NCI-H2107 treated with DMSO at 0.1 percent for 48 hours (cell line): ENCODE measurements at regions not wholly inside any gene's neighbourhood (a gene's known extent, or its start where the extent isn't known, plus 50 kb on each side); places are given as distances from the start of the nearest gene placed in this dataset.
"Not testable (repeated sequence)": the region's sequence is repeated elsewhere in the genome, so short reads cannot be mapped to it uniquely, and the experiment has no call there.

ENCODE experiments used
- DNase-seq: peaks from one replicate; lab custom pipeline; 2025; ENCODE audit not compliant: unreplicated experiment; lab: John Stamatoyannopoulos, UW

DNA sequence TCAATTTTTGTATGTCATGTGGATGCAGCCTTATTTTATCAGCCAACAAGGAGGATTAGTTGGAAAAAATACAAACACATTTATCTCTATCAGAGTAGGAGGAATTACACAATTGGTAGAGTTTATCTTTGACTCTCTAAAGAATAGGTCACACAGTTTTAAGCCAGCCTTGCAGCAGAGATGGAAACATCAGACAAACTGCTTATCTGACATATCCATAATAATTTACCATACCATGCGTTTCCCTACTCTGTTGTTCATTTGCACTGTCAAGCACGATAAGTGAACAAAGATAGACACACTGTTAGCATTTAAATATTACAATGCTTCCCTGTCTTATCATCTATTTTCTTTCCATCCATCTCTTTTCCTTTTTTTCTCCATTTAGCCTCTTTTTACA is 283.7 kb upstream of the SMIM30 start:
- DNase-seq = no peak

DNA sequence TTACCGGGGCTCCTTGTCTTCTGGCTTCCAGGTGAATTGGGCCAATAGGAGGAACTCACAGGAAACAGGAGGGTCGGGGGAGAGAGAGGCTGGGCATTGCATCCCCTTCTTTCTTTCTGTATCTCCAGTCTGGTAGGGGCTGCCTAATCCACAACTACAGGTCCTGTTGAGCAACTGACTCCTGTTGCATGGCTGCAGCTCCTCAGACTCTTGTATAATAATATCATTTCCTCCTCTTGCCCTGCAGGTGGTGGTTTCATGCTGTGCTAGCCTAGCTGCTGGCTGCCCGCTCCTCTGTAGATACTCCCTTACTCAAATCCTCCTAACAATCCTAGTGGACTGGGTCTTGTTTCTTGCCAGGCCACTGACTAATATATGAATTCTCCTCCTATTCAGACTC is 276.5 kb upstream of the SMIM30 start:
- DNase-seq = no peak

DNA sequence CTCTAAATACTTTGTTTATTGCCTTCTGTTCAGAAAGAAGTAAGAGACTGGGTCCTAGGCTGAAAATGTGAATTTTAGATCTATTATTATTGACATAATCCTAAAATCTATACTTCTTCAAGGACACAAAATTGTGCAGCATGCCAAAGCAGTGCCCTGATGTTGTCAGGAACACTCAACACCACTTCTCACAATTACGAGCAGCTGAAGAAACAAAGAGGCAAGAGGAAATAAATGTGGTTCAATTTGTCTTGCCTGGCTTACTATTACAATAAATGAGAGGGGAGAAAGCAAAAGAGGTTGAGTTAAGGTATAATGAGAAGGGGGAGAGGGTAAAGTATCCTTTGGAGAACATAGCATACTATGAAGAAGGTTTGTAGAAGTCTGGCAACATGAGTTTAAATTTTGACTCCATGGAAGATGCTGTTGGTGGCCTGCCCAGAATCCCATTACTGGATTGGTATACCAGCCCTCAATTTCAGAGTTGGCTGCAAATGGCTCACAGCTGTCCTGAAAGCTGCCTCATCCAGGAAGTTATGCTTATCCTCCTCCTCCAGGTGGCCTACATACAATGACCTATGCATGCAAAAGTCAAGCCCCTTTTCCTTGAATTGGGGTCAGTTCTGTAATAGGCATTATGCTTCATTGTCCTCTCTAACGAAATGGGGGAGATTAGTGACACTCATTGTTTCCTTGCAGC is 274.6 kb upstream of the SMIM30 start:
- DNase-seq = no peak

DNA sequence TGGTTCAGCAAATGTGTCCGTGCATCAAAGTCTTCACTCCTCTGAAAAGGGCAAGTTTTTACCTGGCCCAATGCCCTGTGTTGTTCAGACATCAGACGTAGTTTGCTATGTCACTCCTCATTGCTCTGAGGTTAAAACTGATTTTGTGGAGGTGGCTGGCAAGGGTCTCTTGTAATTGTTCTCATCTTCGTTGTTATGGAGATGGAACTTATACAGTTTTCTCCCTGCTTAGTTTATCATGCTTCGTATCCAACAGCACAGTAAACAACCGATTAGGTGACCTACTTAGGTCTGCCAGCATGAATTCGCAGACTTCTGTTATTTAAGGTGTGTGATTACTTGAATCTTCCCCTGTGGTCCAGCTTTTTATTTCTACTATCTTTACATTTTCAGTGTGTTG is 274.1 kb upstream of the SMIM30 start:
- no peak for DNase-seq

DNA sequence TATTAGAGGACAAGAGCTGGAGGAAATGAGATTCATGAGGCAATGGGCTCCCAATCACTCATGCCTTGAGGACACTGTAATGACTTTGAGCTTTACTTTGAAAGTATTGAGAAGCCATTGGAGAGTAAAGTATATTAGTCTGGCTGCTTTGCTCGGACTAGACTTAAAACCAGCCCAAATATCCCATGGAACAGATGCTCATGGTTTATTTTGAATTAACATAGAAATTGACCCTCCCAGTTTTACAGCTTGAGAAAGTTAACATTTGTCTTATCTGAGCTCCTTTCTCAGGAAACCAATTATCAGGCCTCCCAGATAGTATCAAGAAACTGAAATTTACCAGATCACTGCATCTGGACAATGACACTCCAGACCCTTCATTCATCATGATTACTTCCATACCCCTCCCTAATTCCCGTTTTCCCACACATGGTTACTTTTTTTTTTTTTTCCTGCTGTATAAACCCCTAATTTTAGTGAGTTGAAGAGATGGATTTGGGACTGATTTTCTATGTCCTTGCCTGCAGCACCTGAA is 270.8 kb upstream of the SMIM30 start:
- DNase-seq = no peak

DNA sequence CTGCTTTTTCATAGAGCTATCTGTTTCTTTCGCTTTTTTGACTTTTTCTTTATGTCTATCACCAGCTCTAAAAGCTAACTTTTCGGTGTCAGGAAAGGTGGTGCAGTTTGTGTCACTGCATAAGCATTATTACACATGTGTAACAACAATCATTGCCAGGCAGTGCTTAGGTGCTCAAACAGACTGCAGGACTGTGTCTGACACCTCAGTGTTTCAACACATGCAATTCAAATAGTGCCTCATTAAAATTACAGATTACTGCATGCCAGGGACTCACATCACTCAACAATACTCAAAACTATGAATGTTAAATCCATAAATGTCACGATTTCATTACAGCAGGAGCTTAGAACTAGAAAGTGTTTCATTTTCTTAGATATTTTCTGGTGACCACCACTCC is 265.3 kb upstream of the SMIM30 start:
- no peak for DNase-seq

DNA sequence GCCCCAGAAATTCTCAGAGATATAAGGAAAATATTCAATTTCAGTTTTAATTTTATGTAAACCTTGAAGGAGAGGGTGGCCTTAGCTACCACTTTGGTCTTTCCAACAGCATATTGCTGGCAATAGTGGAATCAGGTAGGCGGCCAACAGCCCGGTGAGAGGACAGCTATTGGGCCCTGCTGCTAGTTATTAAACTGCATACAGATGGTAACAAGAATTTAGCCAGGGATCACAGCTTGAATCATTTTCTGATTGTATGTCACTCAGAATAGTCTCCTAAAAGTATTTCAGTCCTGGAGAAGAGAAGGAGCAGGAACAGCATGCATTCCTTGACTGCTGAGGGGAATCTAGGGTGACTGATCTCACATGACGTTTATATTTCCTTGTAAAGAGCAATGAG is 261.4 kb upstream of the SMIM30 start:
- DNase-seq = no peak

DNA sequence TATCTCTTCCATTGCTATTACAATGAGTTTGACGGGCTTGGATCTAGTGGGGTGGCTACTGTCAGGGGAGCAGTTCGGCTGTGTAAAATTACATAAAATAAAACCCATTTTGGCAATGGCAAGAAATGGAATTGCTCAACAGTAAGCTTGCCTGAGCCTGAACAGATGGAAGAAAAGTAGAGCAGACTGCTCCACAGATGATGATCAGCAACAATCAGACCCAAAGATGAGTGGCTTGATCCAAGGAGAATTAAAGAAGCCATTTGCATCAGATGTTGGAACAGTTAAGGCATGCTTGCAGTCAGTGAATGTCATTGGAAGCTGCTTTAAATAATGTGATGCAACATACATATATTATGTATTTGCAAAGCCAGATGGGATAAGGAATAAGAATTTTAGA is 256.6 kb upstream of the SMIM30 start:
- no peak for DNase-seq

DNA sequence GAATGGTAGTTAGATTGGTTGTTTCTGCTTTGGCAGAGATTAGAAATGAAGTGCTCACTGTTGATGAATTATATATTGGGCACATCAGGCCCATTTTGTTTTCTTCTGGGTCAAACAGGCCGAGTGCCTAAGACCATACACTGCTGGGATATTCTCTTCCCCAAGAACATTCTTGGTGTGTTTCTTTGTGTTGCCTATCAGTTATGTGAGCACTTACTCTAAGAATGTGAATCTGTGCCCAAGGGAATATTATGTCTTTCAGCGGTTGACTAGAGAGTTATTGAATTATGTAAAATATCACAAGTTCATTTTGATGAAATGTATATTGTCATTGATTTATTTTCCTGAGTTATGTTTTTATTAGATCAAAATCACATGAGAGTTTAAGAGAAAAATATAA is 255.5 kb upstream of the SMIM30 start:
- DNase-seq = no peak

DNA sequence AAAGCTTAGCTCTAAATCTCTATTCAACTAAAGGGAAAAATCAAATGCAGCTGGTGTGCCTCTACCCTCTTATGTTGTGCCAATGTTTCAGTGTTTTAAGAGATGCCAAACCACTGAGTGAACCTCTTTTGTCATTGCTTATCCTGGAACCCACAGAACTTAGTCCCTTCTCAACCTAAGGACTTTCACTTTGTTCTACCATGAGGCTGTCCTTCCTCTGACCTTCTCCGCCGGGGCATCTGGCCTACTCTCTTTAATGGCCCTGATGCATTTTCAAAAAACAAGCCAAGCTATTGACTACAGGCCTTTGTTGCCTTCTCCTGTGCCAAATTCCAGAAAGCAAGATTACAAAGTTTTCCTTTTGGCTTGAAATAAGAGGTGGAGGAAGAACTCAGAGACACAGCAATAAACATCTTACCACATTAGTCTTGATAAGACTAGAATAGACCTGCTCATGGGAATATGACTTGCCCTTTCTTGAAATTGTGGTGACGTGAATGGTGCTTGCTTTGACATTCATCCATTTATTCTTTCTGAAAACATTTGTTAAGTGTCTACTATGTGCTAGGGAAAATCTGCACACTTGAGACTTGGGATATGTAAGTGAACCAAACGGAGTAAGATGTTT is 253.2 kb upstream of the SMIM30 start:
- no peak for DNase-seq

DNA sequence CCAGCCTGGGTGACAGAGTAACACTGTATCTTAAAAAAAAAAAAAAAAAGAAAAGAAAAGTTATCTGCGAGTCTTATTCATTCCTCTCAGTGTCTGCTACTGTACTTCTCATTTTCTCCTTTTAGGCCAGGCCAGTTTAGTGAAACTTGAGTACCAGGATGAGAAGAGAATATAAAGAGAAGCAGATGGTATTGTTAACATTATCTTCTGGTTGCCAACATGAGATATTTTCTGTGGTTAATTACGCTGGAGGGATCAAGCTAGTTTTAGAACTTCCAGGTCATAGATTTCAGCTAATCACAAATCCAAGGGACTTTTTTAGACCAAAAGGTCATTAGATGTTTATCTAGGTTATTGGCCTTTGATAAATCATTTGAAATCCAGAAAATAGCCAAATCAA is 252.6 kb upstream of the SMIM30 start:
- DNase-seq = no peak

DNA sequence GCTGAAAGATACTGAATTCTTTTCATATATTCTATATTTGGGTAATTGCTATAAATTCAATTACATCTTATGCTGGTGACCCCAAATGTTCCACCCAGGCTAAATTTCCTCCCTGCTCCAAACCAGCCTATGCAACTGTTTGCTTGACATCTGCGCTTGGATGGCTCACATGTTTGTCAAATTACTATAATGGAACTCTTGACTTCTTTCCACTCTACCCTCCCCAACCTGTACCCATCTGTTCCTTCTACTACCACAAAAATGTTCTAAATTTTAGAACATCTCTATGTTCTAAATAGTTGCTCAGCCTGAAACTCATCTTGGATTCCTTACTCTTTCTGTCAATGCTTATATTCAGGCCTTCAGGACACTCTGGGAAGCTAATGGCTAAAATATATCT is 249.9 kb upstream of the SMIM30 start:
- DNase-seq = no peak

DNA sequence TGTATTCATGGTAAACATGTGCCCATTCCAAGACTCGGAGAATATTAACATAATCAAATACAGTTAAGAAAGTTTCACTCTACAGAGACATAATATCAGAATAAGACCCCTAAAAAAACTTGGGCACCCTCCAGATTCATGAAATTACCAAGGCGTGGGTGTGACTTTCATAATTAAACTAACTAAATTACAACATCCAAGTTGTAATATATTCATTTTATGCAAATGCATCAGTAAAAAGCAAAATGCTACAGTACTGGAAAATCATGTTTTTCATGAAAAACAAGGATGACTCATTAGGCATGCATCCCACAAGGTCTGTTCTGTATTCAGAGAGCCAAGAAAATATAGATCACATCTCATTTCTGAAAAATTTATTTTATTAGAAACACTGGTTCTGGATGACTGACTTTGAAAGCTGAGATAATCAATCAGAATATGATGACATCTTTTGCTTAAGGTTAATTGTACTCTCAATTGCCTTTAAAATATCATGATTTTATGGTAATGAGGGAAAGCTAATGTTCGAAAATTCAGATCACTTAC is 248.8 kb upstream of the SMIM30 start:
- no peak for DNase-seq

DNA sequence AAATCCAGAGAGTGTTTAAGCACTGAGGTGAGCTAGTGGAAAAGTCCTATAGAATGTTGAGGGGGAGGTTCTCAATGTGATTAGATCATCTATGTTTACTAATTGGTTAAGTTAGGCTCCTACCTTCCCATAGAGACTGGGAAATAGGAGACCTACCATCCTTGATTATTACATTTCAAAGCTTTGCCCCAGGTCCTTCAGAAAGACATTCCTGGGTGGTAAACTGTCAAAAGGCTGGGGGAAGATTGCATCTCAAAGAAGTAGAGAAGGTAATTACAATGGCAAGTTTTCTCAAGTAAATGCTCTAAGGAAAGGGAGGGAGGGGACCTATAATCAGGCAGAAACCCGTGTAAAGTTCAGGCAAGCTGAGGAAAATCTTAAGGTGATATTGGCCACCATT is 247.8 kb upstream of the SMIM30 start:
- no peak for DNase-seq

DNA sequence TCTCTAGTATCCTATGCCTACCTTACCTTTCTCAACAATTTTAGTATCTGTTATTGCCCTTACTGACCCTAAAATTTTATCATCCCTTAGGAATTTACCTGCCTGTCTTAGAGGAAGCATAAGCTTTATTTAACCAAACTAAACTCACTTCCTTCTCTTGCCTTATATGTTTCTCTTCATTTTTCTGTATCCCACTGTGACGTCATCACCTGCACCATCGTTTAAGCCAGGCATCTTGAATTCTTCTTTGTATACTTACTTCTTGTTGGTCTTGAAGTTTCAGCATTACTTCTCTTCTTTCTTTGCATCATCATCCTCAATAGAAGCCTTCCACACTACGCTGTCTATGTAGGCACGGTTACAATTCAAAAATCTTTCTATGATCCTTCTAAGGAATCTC is 231.0 kb upstream of the SMIM30 start:
- no peak for DNase-seq

DNA sequence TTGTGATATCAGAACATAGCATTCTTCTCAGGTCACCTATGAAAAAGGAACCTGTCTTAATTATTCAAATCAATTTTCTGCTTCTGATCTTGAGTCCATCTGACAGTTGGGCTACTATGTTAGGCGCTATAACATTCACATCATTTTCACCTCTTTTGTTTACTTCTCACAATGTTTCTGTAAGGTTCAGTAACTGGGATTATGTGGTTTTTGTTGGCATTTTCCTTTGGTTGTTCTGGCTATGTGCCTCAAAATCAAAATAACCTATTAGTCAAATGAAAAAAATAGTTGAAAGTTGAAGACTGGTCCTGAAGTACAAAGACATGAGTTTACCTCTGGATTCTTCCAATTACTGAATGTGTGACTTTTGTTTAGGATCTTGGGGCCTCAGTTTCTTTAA is 221.3 kb upstream of the SMIM30 start:
- DNase-seq = no peak

DNA sequence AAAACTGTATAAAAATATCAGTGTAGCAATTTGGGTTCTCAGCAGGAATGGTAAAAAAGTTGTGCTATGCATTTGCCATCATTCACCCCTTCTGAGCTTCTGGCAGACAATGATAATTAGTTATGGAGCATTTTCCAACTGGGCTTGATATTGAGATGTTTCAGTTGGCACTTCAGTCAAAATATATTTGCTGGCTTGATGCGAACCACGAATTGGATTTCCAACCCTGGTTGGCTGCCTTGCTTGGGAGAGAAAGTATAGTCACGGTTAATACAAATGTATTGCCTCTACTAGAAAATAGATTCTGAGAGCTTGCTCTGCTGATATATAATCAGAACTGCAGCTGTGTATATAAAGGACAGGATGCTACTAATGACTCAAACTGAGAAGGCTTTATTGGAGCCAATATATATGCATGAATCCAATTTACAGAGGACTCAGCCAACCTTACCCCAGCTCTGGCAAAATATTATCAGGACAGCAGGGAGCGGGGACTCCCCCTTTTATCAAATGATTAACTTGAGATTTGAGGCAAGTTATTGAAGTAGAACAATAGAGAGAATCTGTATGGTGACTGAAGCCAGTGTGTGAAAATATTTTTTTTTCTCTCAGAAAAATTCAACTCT is 219.8 kb upstream of the SMIM30 start:
- no peak for DNase-seq

DNA sequence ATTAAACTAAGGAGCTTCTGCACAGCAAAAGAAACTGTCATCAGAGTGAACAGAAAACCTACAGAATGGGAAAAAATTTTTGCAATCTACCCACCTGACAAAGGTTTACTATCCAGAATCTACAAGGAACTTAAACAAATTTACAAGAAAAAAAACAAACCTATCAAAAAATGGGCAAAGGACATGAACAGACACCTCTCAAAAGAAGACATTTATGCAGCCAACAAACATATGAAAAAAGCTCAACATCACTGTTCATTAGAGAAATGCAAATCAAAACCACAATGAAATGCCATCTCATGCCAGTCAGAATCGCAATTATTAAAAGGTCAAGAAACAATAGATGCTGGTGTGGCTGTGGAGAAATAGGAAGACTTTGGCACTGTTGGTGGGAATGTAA is 218.5 kb upstream of the SMIM30 start:
- not testable (repeated sequence) for DNase-seq

DNA sequence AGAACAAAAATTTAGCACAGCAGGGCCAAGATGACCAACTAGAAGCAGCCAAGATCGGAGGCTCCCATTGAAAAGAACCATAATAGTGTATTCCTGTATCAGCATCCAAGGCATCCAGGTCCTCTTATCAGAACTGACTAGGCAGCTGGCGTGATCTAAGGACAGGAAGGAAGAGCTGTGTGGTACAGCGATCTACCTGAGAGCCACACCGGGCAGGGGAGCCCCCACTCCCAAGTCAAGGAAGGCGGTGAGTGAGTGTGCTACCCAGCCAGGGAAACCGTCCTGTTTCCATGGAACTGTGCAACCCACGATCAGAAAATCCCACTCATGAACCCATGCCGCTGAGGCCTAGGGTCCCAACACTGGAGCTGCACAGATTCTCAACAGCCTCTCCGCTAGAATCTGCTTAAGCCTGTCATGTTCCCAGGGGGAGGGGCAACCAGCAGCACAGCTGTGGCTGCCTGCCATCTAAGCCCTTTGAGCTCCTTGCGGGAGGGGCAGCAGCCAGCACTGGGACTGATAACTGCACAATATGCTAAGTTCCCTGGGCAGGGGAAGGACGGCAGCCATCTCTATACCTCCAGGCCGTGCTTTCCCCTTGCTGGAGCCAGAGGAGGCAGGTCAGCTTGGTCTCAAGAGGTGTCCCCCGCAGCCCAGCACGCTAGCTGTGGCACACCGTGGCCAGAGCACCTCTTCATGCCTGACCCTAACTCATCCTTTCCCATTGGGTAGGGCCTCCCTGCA is 213.0 kb upstream of the SMIM30 start:
- DNase-seq = no peak

DNA sequence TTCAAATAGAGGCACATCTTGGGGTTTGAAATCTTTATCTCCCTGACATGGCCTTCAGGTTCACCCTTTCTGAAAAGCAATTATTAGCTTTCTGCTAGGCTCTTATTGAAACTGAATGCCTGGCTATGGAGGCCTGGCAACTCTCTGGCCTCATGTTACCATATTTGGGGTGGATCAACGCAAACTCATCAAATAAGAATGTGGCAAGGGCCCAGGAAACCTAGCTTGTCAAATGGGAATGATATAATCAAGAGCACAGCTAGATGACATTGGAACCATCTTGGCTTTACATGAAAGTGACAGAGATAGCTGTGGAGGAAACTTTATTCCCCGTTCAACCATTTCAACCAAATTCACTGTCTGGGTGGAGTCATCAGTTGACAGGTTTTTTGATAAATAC is 202.8 kb upstream of the SMIM30 start:
- DNase-seq = no peak

DNA sequence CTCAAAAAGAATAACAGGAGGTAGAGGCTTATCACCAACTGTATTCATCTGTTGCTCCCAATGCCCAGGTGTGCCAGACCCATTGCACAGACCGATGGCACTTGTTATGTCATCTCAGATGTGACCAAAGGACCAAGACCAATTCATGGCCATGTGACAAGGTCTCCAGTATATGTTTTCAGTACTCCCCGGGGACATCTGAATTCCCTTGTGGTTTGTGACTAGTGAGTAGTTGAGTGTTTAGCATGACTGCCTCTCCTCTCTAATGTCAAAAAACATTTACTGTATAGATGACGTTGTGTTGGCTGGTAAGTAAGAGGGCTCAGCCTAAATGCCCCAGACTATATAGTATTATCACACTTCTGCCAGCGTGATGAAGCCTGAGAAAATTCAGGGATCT is 202.1 kb upstream of the SMIM30 start:
- DNase-seq = no peak
